B cell (primary cell): ENCODE measurements at regions not wholly inside any gene's neighbourhood (a gene's known extent, or its start where the extent isn't known, plus 50 kb on each side); places are given as distances from the start of the nearest gene placed in this dataset.

Source experiments
- ATAC-seq: fragments of 200-7000 bp; cut with Tn5 transposase; one replicate; pipeline ENCODE4 v1.10.0; 2021; ENCODE audit warnings: low read depth, mild to moderate bottlenecking, moderate number of reproducible peaks, moderate library complexity
- CTCF ChIA-PET: fragments of 350-600 bp; sonication (Branson Sonifier 250); formaldehyde crosslinking; loops from one replicate; lab custom pipeline; 2021; ENCODE audit warnings: antibody characterized with exemption, inconsistent platforms; lab: Charles Lee
- POLR2A ChIA-PET: fragments of 350-600 bp; sonication (Branson Sonifier 250); formaldehyde crosslinking; loops from one replicate; lab custom pipeline; 2021; ENCODE audit warnings: antibody characterized with exemption; lab: Charles Lee
- DNase-seq: peaks from one replicate; pipeline ENCODE4 v3.0.0; 2013
- H2AFZ ChIP-seq: 2 replicates; pipeline ENCODE4 v1.6.1; 2012; ENCODE audit warnings: mild to moderate bottlenecking, low read depth, low read length; ENCODE audit not compliant: insufficient read depth, poor library complexity, severe bottlenecking
- H3K27ac ChIP-seq, 2 donors: 1 replicate in 1 of 2; 2 replicates in 1 of 2; pipeline ENCODE4 v1.5.1; 2012 to 2013; ENCODE audit warnings: low read length in 2 of 2, mild to moderate bottlenecking in 2 of 2, moderate library complexity in 1 of 2
- H3K27me3 ChIP-seq, 4 experiments: fragments of 200-600 bp in 1 of 4; sonication (generic) in 1 of 4; replicated peaks in 1 of 4; 1 replicate in 2 of 4; 2 replicates in 2 of 4; pipeline versions ENCODE4 v1.6.1 to v1.7.0; 2013 to 2016; ENCODE audit warnings: low read length in 3 of 4, mild to moderate bottlenecking in 2 of 4, mixed read lengths in 1 of 4, moderate library complexity in 1 of 4; ENCODE audit not compliant: insufficient read depth in 4 of 4, control insufficient read depth in 3 of 4; ENCODE audit errors: control extremely low read depth in 1 of 4
- H3K36me3 ChIP-seq, 2 experiments: replicated peaks in 1 of 2; 1 replicate in 1 of 2; 2 replicates in 1 of 2; pipeline versions ENCODE4 v1.6.1 to v1.7.1; 2013; ENCODE audit warnings: low read length in 1 of 2; ENCODE audit not compliant: insufficient read depth in 2 of 2, control insufficient read depth in 1 of 2; ENCODE audit errors: control extremely low read depth in 1 of 2, extremely low read depth in 1 of 2
- H3K4me1 ChIP-seq, 2 donors: fragments of 200-600 bp in 1 of 2; sonication (generic) in 1 of 2; 1 replicate in 1 of 2; 2 replicates in 1 of 2; pipeline versions ENCODE4 v1.5.1 to v1.6.1; 2013 to 2017; ENCODE audit warnings: low read length in 2 of 2; ENCODE audit not compliant: control insufficient read depth in 2 of 2, insufficient read depth in 2 of 2
- H3K4me2 ChIP-seq: replicated peaks from 2 replicates; pipeline ENCODE3; 2012; ENCODE audit warnings: mild to moderate bottlenecking, low read depth, low read length; ENCODE audit not compliant: poor library complexity, severe bottlenecking
- H3K4me3 ChIP-seq, 5 experiments: fragments of 200-600 bp in 1 of 5; sonication (generic) in 1 of 5; 1 replicate in 3 of 5; 2 replicates in 2 of 5; pipeline versions ENCODE4 v1.5.1 to v1.7.0; 2011 to 2016; ENCODE audit warnings: low read length in 4 of 5, mild to moderate bottlenecking in 4 of 5, low read depth in 2 of 5, control low read depth in 1 of 5, moderate library complexity in 1 of 5; ENCODE audit not compliant: insufficient read depth in 1 of 5; ENCODE audit errors: control extremely low read depth in 1 of 5, extremely low read depth in 1 of 5
- H3K79me2 ChIP-seq: fragments of 200-600 bp; sonication (generic); one replicate; pipeline ENCODE4 v1.6.0; 2016; ENCODE audit warnings: low read length; ENCODE audit not compliant: control insufficient read depth, insufficient read depth
- H3K9ac ChIP-seq: fragments of 200-600 bp; sonication (generic); 2 replicates; pipeline ENCODE4 v1.6.1; 2017; ENCODE audit warnings: mild to moderate bottlenecking, low read length, moderate library complexity
- H3K9me3 ChIP-seq, 3 donors: one replicate each; pipeline versions ENCODE4 v1.6.1 to v1.7.1; 2013; ENCODE audit warnings: low read length in 2 of 3; ENCODE audit not compliant: control insufficient read depth in 2 of 3, insufficient read depth in 1 of 3; ENCODE audit errors: control extremely low read depth in 1 of 3
- H4K20me1 ChIP-seq: 2 replicates; pipeline ENCODE4 v1.6.0; 2012; ENCODE audit warnings: mild to moderate bottlenecking, low read length; ENCODE audit not compliant: insufficient read depth, control insufficient read depth, poor library complexity, severe bottlenecking
- H3K27ac Mint-ChIP-seq: one replicate; pipeline ENCODE4 v1.8.0; 2021; ENCODE audit warnings: mixed read lengths
- H3K27me3 Mint-ChIP-seq: one replicate; pipeline ENCODE4 v1.8.0; 2021; ENCODE audit warnings: mixed read lengths
- H3K4me1 Mint-ChIP-seq: one replicate; pipeline ENCODE4 v1.8.0; 2021; ENCODE audit warnings: mixed read lengths
- H3K4me3 Mint-ChIP-seq: one replicate; pipeline ENCODE4 v1.8.0; 2021; ENCODE audit warnings: mixed read lengths
- H3K9me3 Mint-ChIP-seq: one replicate; pipeline ENCODE4 v1.8.0; 2022; ENCODE audit warnings: mixed read lengths; ENCODE audit not compliant: insufficient read depth
- CTCF ChIP-seq: fragments of 200-600 bp; IDR thresholded peaks from one replicate; pipeline ENCODE4 v1.8.0; 2022; ENCODE audit warnings: antibody characterized with exemption, mild to moderate bottlenecking
- EZH2 ChIP-seq: IDR thresholded peaks from 2 replicates; pipeline ENCODE4 v1.6.1; 2012; ENCODE audit warnings: borderline replicate concordance, low read depth, mild to moderate bottlenecking, moderate library complexity, low read length; ENCODE audit not compliant: insufficient read depth, poor library complexity, severe bottlenecking
- WGBS: methylation state at CpG from one replicate; pipeline ENCODE4 v1.1.5; 2013; ENCODE audit warnings: missing lambda C conversion rate; ENCODE audit not compliant: insufficient coverage; 5-methylcytosine and 5-hydroxymethylcytosine counted together
- intact Hi-C: fragments of 100-400 bp; cut with micrococcal nuclease; formaldehyde crosslinking; loops from one replicate; pipeline ENCODE4 v1.10.0; 2022

- ChIA-PET POLR2A (no interaction called here), CTCF (no interaction called here)
- H3K27me3 Mint-ChIP-seq = peaks cover 4% of the 10 kb centered on the region
- TF ChIP-seq CTCF (no peak), EZH2 (no peak)
- H3K27me3 ChIP-seq = no peaks in the 10 kb centered on the region
- no peak overlapping the region for H3K27ac Mint-ChIP-seq
- no peak overlapping the region for H3K27ac ChIP-seq
- H3K4me3 ChIP-seq = no peak overlapping the region
- no peaks in the 10 kb centered on the region for H3K79me2 ChIP-seq
- no peak for ATAC-seq
- no peak overlapping the region for H3K4me2 ChIP-seq
- H3K36me3 ChIP-seq = no peaks in the 10 kb centered on the region
- peaks cover 23% of the 10 kb centered on the region for H3K4me1 Mint-ChIP-seq
- no peak overlapping the region for H3K9ac ChIP-seq
- no peaks in the 10 kb centered on the region for H4K20me1 ChIP-seq
- H3K4me3 Mint-ChIP-seq = no peak overlapping the region
- H3K9me3 Mint-ChIP-seq = no peaks in the 10 kb centered on the region
- DNase-seq = no peak
- H2AFZ ChIP-seq = no peak overlapping the region
- peaks cover 0 to 3% (median 0%) of the 10 kb centered on the region in 3 donors for H3K9me3 ChIP-seq
- intact Hi-C loops = loop anchor here (5.0 to 10.0 kb wide), 4 partner anchors 36 to 1452 kb away; partner anchors contain the start of genes GPBP1 and MIER3
- H3K4me1 ChIP-seq = peaks cover 22 to 24% of the 10 kb centered on the region in 2 donors
These were observed 81.2 kb upstream of the MIER3 start for GRCh38 chr5:57033103-57033502.

GRCh38 chr5:57033503-57033902, 81.6 kb upstream of the MIER3 start:
- H3K9ac ChIP-seq = no peak overlapping the region
- CTCF ChIA-PET = no interaction called here
- no peak for DNase-seq
- no peak overlapping the region for H3K4me3 ChIP-seq
- no peak for ATAC-seq
- no peaks in the 10 kb centered on the region for H3K36me3 ChIP-seq
- POLR2A ChIA-PET = no interaction called here
- 100% methylated on average over 1 of the region's 2 CpGs for WGBS
- Mint-ChIP-seq H3K4me1 (peaks cover 23% of the 10 kb centered on the region), H3K9me3 (no peaks in the 10 kb centered on the region), H3K4me3 (no peak overlapping the region), H3K27me3 (peaks cover 4% of the 10 kb centered on the region), H3K27ac (no peak overlapping the region)
- peaks cover 0 to 3% (median 0%) of the 10 kb centered on the region in 3 donors for H3K9me3 ChIP-seq
- no peak overlapping the region for H3K27ac ChIP-seq
- no peaks in the 10 kb centered on the region for H3K79me2 ChIP-seq
- TF ChIP-seq EZH2 = no peak
- TF ChIP-seq CTCF = no peak
- peaks cover 22 to 24% of the 10 kb centered on the region in 2 donors for H3K4me1 ChIP-seq
- intact Hi-C loops = loop anchor here (5.0 to 10.0 kb wide), 4 partner anchors 36 to 1451 kb away; partner anchors contain the start of genes GPBP1 and MIER3
- H2AFZ ChIP-seq = no peak overlapping the region
- H3K4me2 ChIP-seq = no peak overlapping the region
- H4K20me1 ChIP-seq = no peaks in the 10 kb centered on the region
- no peaks in the 10 kb centered on the region for H3K27me3 ChIP-seq
